Left colon (tissue), 2 donors: ENCODE measurements at regions not wholly inside any gene's neighbourhood (a gene's known extent, or its start where the extent isn't known, plus 50 kb on each side); places are given as distances from the start of the nearest gene placed in this dataset.
"Not testable (repeated sequence)": the region's sequence is repeated elsewhere in the genome, so short reads cannot be mapped to it uniquely, and the experiment has no call there.

Experiments
- ATAC-seq: fragments of 200-7000 bp; cut with Tn5 transposase; one replicate; pipeline ENCODE4 v1.9.1; 2020; ENCODE audit warnings: mild to moderate bottlenecking, moderate library complexity
- DNase-seq, 2 donors: peaks; one replicate each; pipeline ENCODE4 v3.0.0-alpha.2; 2020
- intact Hi-C, 2 donors: fragments of 100-400 bp; cut with DNase I in 1 of 2; cut with micrococcal nuclease in 1 of 2; formaldehyde crosslinking; loops; one replicate each; pipeline versions ENCODE4 v1.11.2 to v1.14.0; 2022; cut with DNase I, micrococcal nuclease
- donor health status: DM: no; HTN: no; CAD: no.
- donor health status: DM: yes; HTN: yes; CAD: no.

DNA sequence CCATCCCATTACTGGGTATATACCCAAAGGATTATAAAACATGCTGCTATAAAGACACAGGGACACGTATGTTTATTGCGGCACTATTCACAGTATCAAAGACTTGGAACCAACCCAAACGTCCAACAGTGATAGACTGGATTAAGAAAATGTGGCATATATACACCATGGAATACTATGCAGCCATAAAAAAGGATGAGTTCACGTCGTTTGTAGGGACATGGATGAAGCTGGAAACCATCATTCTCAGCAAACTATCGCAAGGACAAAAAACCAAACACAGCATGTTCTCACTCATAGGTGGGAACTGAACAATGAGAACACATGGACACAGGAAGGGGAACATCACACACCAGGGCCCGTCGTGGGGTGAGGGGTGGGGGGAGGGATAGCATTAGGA lies 106.1 kb downstream of the CHD1L start:
- ATAC-seq, DNase-seq, intact Hi-C loops: not testable (repeated sequence)

DNA sequence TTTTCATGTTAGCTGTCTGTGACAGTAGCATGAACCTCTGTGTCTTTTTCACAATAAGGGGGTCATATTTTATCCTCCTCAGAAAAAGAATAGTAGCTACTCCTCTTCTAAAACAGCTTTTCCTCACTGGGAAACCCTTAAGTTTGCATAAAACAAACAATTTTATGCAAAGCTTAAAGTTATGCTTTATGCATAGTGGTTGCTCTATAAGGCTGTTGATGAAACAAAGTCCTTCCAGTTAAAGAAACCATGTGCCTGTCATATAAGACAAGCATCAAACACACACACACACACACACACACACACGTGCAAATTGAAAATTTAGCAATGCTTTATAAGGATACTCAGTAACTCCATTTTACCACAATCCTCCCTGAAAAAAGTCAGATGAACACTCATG lies 107.0 kb downstream of the CHD1L start:
- intact Hi-C loops = no loop called here
- ATAC-seq = no peak
- no peak for DNase-seq

DNA sequence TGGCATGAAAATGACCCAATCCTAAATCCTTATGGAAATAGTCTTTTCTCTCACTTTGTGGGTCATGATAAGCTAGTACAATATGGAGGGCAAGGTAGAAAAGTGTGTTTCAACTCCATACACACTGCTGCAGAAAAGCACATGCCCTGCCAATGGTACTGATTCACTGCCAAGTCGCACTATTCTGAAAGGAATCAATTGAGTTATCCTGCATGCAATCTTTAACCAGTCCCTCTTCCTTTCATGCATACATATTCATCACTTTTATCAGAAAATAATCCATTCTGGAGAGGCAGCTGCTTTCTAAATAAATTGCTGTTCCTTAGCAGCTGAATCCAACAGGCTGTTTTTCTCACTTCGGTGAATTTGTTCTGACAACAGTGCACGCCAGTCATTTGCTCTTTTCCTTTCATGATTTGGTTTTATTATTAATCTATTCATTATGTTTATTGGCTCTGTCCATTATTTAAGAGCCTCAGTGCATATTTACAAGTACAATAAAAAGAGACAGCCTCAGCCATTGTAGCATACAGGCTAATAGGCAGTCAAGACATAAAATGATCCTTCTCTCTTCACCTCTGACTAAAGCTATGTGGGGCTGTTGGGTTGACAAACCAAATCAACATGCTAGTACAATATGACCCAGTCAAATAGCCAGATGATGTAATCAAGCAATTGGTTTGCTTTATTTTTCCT lies 108.8 kb downstream of the CHD1L start:
- intact Hi-C loops = no loop called here
- no peak for ATAC-seq
- DNase-seq = no peak

DNA sequence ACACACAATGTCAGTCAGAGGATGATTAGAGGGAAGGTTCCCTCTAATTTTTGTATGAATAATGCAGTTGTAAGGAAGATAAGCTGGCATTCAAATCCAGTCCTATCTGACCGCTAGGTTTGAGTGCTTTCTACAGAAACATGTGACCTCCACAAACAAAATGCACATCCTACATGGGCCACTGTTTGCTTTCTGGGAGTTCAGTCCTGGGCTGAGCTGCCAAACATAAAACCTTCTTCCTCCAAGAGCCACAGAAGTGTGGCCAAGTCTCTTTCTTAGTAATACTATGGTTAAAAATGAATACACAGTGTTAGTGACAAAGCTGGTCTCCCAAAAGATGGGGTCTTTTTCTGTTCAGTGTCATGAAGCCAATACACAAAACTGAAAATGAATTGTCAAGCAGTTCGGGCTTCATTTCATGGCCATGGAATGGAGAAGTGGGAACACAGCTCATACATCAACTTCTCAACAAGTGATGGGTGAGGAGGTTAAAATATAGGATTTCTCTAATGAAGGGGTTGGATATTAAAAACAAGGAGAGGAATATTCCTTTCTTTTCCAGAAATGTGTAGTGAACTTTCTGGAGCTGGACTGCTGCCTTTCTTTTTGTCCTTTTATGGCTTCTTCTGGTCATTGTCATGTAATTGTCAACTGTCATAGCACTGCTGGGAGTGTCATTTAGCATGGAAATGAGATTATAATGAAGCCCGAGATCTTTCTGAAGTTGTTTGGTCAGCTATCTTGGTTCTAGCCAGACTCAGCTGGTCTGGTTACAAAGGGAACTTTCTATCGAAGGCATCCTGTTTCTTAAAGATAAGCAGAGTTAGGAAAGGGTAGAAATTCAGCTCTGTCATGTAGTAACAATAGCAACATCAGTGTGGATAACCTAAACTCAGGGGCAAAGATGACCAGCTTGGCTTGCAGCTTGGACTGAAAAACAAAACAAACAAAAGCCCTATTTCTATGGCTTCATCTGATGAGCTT lies 135.1 kb downstream of the CHD1L start:
- no peak for ATAC-seq
- DNase-seq = no peak
- intact Hi-C loops = no loop called here

DNA sequence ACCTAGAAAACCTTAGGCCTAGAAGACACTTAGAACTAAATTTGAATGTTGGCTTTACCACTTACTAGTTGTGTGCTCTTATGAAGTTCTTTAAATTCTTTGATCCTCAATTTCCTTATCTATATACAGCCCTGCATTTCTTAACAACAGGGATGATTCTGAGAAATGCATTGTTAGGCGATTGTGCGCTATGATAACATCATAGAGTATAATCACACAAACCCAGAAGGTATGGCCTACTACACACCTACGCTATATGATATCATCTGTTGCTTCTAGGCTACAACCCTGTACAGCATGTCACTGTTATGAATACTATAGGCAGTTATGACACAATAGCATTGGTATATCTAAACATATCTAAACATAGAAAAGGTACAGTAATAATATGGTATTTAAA lies 137.4 kb downstream of the CHD1L start:
- no peak for ATAC-seq
- intact Hi-C loops = no loop called here
- no peak for DNase-seq

DNA sequence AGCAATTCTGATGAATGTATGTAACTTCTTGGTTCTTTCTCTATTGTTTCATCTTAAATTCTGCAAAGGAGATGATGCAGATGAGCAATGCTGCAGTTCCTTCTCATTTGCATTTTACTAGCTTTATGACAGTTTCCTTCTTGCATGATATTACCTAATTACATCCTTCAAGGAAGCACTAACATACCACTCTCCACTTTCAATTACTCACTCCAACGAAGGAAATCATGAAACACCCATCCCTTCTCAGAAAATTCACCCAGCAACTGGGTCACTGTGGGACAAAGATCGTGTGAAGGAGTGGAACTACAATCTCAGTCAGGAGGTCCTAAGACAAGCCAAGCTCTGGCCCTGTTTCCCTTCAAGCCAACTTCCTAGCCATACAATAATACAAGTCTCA lies 142.3 kb downstream of the CHD1L start:
- intact Hi-C loops = no loop called here
- no peak for DNase-seq
- no peak for ATAC-seq

DNA sequence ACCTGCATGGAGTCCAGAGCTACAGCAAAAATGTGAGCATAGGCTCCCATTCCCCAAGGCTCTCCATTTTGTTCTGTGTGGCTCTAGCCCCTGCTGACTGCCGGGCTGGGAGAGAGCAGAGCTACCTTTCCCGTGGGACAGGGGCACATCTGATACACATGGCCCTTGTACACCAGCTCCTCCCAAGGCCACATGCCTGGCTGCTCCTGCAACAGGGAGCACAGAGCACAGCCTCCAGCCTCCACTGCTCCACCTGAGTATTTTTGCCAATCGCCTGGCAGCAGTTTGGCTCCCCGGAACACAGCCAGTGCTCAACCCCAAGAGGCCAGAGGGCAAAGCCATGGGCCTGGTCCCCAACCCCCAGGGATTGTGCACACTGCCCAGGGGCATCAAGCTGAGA lies 146.5 kb downstream of the CHD1L start:
- intact Hi-C loops = no loop called here

DNA sequence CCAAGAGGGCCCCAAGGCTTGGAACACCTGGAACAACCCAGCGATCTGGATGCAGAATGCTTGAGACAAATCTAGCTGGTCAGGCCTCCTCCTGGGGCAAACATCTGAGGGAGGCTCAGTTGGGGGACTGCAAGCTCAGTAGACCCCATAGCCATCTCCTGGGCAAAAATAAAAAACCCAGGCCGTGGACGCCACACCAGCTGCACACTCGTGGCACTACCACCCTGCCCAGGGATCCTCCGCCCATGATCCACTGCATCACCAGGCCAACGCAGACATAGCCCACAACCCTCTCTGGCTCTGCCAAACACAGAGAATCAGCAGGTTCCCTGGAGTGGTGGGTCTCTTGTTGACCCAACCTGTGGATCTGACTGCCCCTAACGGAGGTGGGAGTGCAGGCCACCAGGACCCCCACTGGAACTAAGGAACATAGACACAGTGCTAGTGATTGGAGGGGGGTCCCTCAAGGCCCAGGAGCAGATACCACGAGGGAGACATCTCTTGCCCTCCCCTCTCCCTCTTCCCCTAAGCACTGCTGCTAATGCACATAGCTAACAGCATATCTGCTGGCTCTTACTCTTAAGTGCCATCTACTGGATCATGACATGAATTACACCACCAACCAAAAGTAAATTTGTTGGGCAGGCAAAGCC lies 147.2 kb downstream of the CHD1L start:
- ATAC-seq = peak; percentile 69
- intact Hi-C loops = no loop called here
- DNase-seq = no peak

More for the DNA sequence above, 146.5 kb downstream of the CHD1L start:
- DNase-seq (no peak), ATAC-seq (no peak)

DNA sequence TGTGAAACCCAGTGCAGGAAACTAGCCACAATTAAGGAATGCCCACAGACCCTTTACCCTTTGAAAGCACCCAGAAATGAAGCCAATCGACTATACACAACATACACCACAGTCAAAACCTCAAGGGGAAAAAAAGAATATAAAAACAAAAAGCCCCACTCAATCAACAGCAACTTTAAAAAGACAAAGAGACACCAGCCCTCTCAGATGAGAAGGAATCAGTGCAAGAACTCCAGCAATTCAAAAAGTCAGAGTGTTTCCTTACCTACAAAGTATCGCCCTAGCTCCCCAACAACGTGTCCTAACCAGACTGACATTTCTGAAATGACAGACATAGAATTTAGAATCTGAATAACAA lies 147.7 kb downstream of the CHD1L start:
- no peak for DNase-seq
- intact Hi-C loops = no loop called here
- no peak for ATAC-seq

DNA sequence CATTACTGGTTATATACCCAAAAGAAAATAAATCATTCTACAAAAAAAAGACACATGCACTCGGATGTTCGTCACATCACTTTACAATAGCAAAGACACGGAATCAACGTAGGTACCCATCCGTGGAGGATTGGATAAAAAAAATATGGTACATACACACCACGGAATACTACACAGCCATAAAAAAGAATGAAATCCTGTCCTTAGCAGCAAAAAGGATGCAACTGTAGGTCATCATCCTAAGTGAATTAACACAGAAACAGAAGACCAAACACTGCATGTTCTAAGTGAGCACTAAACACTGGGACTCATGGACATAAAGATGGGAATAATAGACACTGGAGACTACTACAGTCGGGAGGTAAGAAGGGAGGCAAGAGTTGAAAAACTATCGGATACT lies 148.6 kb downstream of the CHD1L start:
- ATAC-seq (no peak), DNase-seq (no peak)
- intact Hi-C loops = no loop called here

DNA sequence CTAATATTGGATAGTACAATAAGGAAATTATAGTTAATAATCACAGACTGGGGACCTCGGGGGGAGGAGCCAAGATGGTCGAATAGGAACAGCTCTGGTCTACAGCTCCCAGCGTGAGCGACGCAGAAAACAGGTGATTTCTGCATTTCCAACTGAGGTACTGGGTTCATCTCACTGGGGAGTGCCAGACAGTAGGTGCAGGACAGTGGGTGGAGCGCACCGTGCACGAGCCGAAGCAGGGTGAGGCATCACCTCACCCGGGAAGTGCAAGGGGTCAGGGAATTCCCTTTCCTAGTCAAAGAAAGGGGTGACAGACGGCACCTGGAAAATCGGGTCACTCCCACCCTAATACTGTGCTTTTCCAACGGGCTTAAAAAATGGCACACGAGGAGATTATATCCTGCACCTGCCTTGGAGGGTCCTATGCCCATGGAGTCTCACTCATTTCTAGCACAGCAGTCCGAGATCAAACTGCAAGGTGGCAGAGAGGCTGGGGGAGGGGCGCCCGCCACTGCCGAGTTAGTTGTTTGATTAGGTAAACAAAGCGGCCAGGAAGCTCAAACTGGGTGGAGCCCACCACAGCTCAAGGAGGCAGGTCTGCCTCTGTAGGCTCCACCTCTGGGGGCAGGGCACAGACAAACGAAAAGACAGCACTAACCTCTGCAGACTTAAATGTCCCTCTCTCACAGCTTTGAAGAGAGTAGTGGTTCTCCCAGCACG lies 138.8 kb upstream of the BCL9 start:
- DNase-seq = peak; percentile 35 to 58
- intact Hi-C loops, ATAC-seq: not testable (repeated sequence)

DNA sequence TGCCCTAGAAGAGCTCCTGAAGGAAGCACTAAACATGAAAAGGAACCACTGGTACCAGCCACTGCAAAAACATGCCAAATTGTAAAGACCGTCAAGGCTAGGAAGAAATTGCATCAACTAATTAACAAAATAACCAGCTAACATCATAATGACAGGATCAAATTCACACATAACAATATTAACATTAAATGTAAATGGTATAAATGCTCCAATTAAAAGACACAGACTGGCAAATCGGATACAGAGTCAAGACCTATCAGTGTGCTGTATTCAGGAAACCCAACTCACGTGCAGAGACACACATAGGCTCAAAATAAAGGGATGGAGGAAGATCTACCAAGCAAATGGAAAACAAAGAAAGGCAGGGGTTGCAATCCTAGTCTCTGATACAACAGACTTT lies 137.0 kb upstream of the BCL9 start:
- DNase-seq, intact Hi-C loops, ATAC-seq: not testable (repeated sequence)

DNA sequence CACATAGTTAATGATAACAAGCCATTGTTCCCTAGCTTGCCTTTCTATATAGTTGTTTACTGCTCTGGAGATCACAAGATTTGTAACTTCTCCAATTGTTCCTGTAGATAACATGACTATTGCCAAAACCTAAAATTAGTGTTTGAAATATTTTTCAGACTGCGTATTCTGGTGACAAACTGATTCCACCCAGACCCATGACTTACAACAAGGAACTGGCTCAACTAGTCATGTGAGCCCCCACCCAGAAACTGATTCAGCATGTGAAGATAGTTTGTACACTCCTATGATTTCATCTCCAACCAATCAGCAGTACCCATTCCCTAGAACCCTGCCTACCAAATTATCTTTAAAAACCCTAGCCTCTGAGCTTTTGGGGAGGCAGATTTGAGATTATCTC lies 131.4 kb upstream of the BCL9 start:
- DNase-seq = no peak
- no peak for ATAC-seq
- intact Hi-C loops = no loop called here

DNA sequence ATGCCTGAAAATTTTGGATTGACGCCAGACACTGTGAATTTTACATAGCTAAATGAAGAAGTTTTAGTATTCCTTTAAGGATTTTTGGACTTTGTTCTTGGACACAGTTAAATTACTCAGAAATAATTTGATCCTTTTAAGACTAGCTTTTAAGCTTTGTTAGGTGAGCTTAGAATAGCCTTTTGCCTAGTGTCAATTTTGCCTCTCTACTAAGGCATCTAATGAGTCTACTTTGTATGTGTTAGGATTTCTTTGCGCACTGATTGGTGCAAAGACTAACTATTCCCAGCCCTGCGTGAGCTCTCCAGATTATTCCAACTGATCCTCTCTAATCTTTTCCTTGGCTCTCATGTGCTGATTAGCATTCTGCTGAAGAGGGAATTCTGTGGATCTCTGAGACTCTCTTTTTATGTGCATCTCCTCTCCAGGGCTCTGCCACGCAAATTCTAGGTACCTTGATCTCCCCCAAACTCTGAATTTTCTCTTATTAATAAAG lies 128.1 kb upstream of the BCL9 start:
- intact Hi-C loops = no loop called here
- no peak for ATAC-seq
- DNase-seq = no peak

DNA sequence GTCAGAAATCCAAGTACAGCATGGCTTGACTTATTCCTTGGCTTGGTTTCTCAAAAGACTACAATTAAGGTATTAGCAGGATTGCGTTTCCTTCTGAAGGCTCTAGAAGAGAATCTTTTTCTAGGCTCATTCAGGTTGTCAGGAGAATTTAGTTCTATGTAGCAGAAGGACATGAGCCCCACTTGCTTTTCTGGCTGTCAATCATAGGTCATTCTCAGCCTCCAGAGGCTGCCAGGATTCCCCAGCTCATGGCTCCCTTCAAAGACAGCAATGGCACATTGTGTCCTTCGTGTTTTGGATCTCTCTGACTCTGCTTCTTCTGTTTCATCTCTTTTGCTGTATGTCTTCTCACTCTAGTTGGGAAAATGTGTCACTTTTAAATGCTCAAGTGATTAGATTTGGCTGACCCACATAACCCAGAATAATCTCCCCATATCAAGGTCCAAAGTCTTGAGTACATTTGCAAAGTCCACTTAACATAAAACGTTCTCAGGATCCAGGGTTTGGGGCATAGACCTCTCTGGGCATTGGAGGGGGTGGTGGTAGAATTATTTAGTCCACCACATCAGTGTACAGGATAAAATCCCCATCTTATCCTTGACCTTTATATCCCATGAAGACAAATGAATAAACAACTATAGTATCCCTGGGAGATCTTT lies 126.7 kb upstream of the BCL9 start:
- no peak for ATAC-seq
- intact Hi-C loops = no loop called here
- DNase-seq = no peak

DNA sequence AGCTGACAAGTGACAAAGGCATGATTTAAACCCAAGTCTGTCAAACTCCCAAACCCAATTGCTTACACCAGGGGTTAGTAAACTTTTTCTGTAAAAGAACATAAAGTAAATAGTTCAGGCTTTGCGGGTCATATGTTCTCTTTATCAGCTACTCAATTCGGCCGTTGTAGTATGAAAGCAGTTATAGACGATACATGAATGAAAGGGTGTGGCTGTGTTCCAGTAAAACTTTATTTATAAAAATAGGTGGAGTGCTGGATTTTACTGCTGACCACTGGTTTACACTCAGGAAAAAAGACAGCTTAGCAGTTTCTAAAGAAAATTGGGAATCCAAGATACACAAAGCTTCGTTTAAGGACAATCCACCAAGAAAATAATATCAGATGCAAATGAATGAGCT lies 124.3 kb upstream of the BCL9 start:
- no peak for DNase-seq
- intact Hi-C loops = no loop called here
- peak; percentile 83 for ATAC-seq

DNA sequence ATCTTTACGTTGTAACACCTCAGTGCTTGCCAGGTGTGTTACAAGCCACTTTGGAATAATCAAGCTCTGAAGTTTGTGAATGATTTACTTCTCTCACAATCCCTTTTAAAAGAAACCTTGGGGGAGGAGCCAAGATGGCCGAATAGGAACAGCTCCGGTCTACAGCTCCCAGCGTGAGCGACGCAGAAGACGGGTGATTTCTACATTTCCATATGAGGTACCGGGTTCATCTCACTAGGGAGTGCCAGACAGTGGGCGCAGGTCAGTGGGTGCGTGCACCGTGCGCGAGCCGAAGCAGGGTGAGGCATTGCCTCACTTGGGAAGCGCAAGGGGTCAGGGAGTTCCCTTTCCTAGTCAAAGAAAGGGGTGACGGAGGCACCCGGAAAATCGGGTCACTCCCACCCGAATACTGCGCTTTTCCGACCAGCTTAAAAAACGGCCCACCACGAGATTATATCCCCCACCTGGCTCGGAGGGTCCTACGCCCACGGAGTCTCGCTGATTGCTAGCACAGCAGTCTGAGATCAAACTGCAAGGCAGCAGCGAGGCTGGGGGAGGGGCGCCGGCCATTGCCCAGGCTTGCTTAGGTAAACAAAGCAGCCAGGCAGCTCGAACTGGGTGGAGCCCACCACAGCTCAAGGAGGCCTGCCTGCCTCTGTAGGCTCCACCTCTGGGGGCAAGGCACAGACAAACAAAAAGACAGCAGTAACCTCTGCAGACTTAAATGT lies 118.0 kb upstream of the BCL9 start:
- ATAC-seq (peak; percentile 99), DNase-seq (peak; percentile 24 to 34)
- intact Hi-C loops = not testable (repeated sequence)

DNA sequence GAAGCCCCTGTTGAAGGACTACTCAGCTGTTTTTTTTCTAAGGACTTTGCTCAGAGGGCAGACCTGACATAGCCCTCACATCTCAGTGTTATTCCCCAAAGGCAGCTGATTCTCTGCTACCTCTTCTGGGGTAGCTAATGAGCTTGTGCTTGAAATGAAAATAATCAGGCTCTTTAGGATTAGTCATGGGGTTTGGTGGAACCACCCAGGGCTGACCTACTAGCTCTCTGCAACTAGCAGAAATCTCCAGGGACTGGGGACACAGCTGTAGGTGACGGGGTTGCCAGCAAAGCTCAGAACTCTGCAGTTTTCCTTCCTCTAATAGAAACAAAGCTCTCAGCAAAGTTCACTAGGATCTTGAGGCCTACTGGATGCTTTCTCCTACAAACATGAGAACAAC lies 106.4 kb upstream of the BCL9 start:
- intact Hi-C loops = no loop called here
- ATAC-seq = no peak
- no peak for DNase-seq
